ENCODE measurements at regions not wholly inside any gene's neighbourhood (a gene's known extent, or its start where the extent isn't known, plus 50 kb on each side); places are given as distances from the start of the nearest gene placed in this dataset.
"Not testable (repeated sequence)": the region's sequence is repeated elsewhere in the genome, so short reads cannot be mapped to it uniquely, and the experiment has no call there.

- Mint-ChIP-seq H3K9me3 (ENCODE audit: unreplicated experiment) (peaks cover under 1% of the 10 kb centered on the region), H3K27ac (ENCODE audit: unreplicated experiment) (no peak overlapping the region), H3K4me1 (ENCODE audit: low read depth, unreplicated experiment) (no peaks in the 10 kb centered on the region), H3K36me3 (ENCODE audit: insufficient read depth, unreplicated experiment) (no peaks in the 10 kb centered on the region), H3K4me3 (ENCODE audit: unreplicated experiment) (no peak overlapping the region), H3K27me3 (ENCODE audit: insufficient read depth, unreplicated experiment) (no peaks in the 10 kb centered on the region)
- no peaks in the 10 kb centered on the region for H3K9me3 ChIP-seq
- CTCF ChIA-PET: no interaction called here
- TF ChIP-seq CTCF (IDR thresholded peaks at IDR 0.05; ENCODE audit: insufficient read depth in 1 of 2, low read depth in 1 of 2, low read length in 1 of 2, severe bottlenecking in 1 of 2, unreplicated experiment in 1 of 2): no peak
- BruUV-seq (replicated peaks): no TSS peak
- no peak for DNase-seq
- POLR2A ChIA-PET: no interaction called here
- no peaks in the 10 kb centered on the region for H3K27me3 ChIP-seq (replicated peaks; ENCODE audit: control insufficient read depth, insufficient read depth, low read length)
- H3K4me3 ChIP-seq (ENCODE audit: low read depth, low read length): no peak overlapping the region
- intact Hi-C loops (cut with micrococcal nuclease; ENCODE audit: unreplicated experiment): no loop called here
- no peaks in the 10 kb centered on the region for H3K36me3 ChIP-seq (ENCODE audit: control insufficient read depth, insufficient read depth, low read length)
- H3K4me1 ChIP-seq: no peaks in the 10 kb centered on the region
Observed at GRCh38 chr3:35448121-35448520, 191.2 kb upstream of the ARPP21 start.

GRCh38 chr3:35448681-35449080, 190.6 kb upstream of the ARPP21 start:
- Histone ChIP-seq H3K27me3 (replicated peaks; ENCODE audit: control insufficient read depth, insufficient read depth, low read length) (no peaks in the 10 kb centered on the region), H3K9me3 (no peaks in the 10 kb centered on the region), H3K36me3 (ENCODE audit: control insufficient read depth, insufficient read depth, low read length) (no peaks in the 10 kb centered on the region), H3K4me1 (no peaks in the 10 kb centered on the region), H3K4me3 (ENCODE audit: low read depth, low read length) (no peak overlapping the region)
- ChIA-PET POLR2A (no interaction called here), CTCF (no interaction called here)
- no peak for TF ChIP-seq CTCF (IDR thresholded peaks at IDR 0.05; ENCODE audit: insufficient read depth in 1 of 2, low read depth in 1 of 2, low read length in 1 of 2, severe bottlenecking in 1 of 2, unreplicated experiment in 1 of 2)
- no peaks in the 10 kb centered on the region for H3K4me1 Mint-ChIP-seq (ENCODE audit: low read depth, unreplicated experiment)
- H3K36me3 Mint-ChIP-seq (ENCODE audit: insufficient read depth, unreplicated experiment): no peaks in the 10 kb centered on the region
- DNase-seq: no peak
- no peaks in the 10 kb centered on the region for H3K27me3 Mint-ChIP-seq (ENCODE audit: insufficient read depth, unreplicated experiment)
- no TSS peak for BruUV-seq (replicated peaks)
- no peak overlapping the region for H3K4me3 Mint-ChIP-seq (ENCODE audit: unreplicated experiment)
- no peak overlapping the region for H3K27ac Mint-ChIP-seq (ENCODE audit: unreplicated experiment)
- peaks cover 6% of the 10 kb centered on the region for H3K9me3 Mint-ChIP-seq (ENCODE audit: unreplicated experiment)
- intact Hi-C loops (cut with micrococcal nuclease; ENCODE audit: unreplicated experiment): no loop called here

- CTCF ChIA-PET; POLR2A ChIA-PET; BruUV-seq (replicated peaks): not testable (repeated sequence)
Observed at GRCh38 chr3:35454819-35455218, 184.5 kb upstream of the ARPP21 start.

GRCh38 chr3:35473956-35474355, 165.4 kb upstream of the ARPP21 start:
- no peaks in the 10 kb centered on the region for H3K9me3 ChIP-seq
- H3K4me1 ChIP-seq: no peaks in the 10 kb centered on the region
- ChIA-PET CTCF (no interaction called here), POLR2A (no interaction called here)
- intact Hi-C loops (cut with micrococcal nuclease; ENCODE audit: unreplicated experiment): no loop called here
- Mint-ChIP-seq H3K27me3 (ENCODE audit: insufficient read depth, unreplicated experiment) (no peaks in the 10 kb centered on the region), H3K4me1 (ENCODE audit: low read depth, unreplicated experiment) (no peaks in the 10 kb centered on the region), H3K27ac (ENCODE audit: unreplicated experiment) (no peak overlapping the region), H3K9me3 (ENCODE audit: unreplicated experiment) (no peaks in the 10 kb centered on the region), H3K36me3 (ENCODE audit: insufficient read depth, unreplicated experiment) (no peaks in the 10 kb centered on the region), H3K4me3 (ENCODE audit: unreplicated experiment) (no peak overlapping the region)
- no TSS peak for BruUV-seq (replicated peaks)
- H3K27me3 ChIP-seq (replicated peaks; ENCODE audit: control insufficient read depth, insufficient read depth, low read length): no peaks in the 10 kb centered on the region
- no peak for DNase-seq
- no peaks in the 10 kb centered on the region for H3K36me3 ChIP-seq (ENCODE audit: control insufficient read depth, insufficient read depth, low read length)
- no peak for TF ChIP-seq CTCF (IDR thresholded peaks at IDR 0.05; ENCODE audit: insufficient read depth in 1 of 2, low read depth in 1 of 2, low read length in 1 of 2, severe bottlenecking in 1 of 2, unreplicated experiment in 1 of 2)
- H3K4me3 ChIP-seq (ENCODE audit: low read depth, low read length): no peak overlapping the region

More at GRCh38 chr3:35454819-35455218, 184.5 kb upstream of the ARPP21 start:
- H3K4me3 ChIP-seq (ENCODE audit: low read depth, low read length); H3K36me3 ChIP-seq (ENCODE audit: control insufficient read depth, insufficient read depth, low read length); H3K4me1 ChIP-seq; H3K27ac Mint-ChIP-seq (ENCODE audit: unreplicated experiment); H3K27me3 ChIP-seq (replicated peaks; ENCODE audit: control insufficient read depth, insufficient read depth, low read length); intact Hi-C loops (cut with micrococcal nuclease; ENCODE audit: unreplicated experiment); H3K36me3 Mint-ChIP-seq (ENCODE audit: insufficient read depth, unreplicated experiment); H3K9me3 ChIP-seq; H3K4me3 Mint-ChIP-seq (ENCODE audit: unreplicated experiment); DNase-seq; H3K4me1 Mint-ChIP-seq (ENCODE audit: low read depth, unreplicated experiment); H3K27me3 Mint-ChIP-seq (ENCODE audit: insufficient read depth, unreplicated experiment): not testable (repeated sequence)
- H3K9me3 Mint-ChIP-seq (ENCODE audit: unreplicated experiment): peaks cover 24% of the 10 kb centered on the region

GRCh38 chr3:35482566-35482965, 156.8 kb upstream of the ARPP21 start:
- H3K36me3 Mint-ChIP-seq (ENCODE audit: insufficient read depth, unreplicated experiment); CTCF ChIA-PET; H3K27ac Mint-ChIP-seq (ENCODE audit: unreplicated experiment): not testable (repeated sequence)

More at GRCh38 chr3:35482566-35482965, 156.8 kb upstream of the ARPP21 start:
- H3K4me1 Mint-ChIP-seq (ENCODE audit: low read depth, unreplicated experiment); BruUV-seq (replicated peaks); H3K4me1 ChIP-seq; H3K36me3 ChIP-seq (ENCODE audit: control insufficient read depth, insufficient read depth, low read length); H3K9me3 Mint-ChIP-seq (ENCODE audit: unreplicated experiment); H3K27me3 ChIP-seq (replicated peaks; ENCODE audit: control insufficient read depth, insufficient read depth, low read length); H3K4me3 ChIP-seq (ENCODE audit: low read depth, low read length); H3K9me3 ChIP-seq; H3K4me3 Mint-ChIP-seq (ENCODE audit: unreplicated experiment); intact Hi-C loops (cut with micrococcal nuclease; ENCODE audit: unreplicated experiment); H3K27me3 Mint-ChIP-seq (ENCODE audit: insufficient read depth, unreplicated experiment); POLR2A ChIA-PET: not testable (repeated sequence)
- DNase-seq: peak in 1 of 2 experiments; percentile 32

Measured in Caco-2 (cell line).